ENCODE measurements at regions not wholly inside any gene's neighbourhood (a gene's known extent, or its start where the extent isn't known, plus 50 kb on each side); places are given as distances from the start of the nearest gene placed in this dataset.
"Not testable (repeated sequence)": the region's sequence is repeated elsewhere in the genome, so short reads cannot be mapped to it uniquely, and the experiment has no call there.

DNA sequence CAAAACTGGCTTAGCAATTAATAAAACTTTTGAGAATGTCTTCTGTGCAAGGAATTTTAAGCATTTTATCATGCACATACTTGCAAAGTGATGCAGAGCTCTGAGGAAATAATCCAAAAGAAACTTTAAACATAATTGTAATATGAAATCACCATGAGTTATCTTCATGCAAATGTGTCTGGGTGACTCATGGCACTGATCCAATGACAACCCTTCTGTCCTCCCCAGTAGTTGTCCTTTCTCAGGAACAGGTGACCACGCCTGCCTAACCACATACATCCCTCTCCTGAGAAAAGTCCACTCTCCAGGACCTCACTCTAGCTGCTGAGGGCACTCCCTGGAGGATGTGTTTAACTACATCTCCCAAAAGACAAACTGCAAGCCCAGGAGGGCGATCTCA lies 530.6 kb upstream of the IL12A start:
- DNase-seq (ENCODE audit: low spot score): no peak

DNA sequence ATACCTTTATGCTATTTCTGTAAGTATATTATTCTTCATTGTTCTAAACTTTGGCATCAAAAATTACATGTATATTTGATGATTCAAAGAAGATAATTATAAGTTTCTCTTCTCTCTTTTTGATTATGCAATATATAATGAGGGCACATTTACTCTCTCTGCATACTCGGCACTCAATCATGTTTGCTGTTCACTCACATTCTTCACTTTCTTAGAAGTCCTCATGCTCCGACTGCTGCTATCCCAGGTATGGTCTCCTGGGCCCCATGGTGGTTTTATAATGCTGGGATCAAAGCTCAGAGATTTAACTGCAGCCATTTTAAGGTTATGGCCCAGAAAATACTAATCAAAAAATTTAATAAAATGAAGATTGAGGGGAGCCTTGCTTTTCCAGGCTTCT lies 529.7 kb upstream of the IL12A start:
- DNase-seq (ENCODE audit: low spot score): no peak

DNA sequence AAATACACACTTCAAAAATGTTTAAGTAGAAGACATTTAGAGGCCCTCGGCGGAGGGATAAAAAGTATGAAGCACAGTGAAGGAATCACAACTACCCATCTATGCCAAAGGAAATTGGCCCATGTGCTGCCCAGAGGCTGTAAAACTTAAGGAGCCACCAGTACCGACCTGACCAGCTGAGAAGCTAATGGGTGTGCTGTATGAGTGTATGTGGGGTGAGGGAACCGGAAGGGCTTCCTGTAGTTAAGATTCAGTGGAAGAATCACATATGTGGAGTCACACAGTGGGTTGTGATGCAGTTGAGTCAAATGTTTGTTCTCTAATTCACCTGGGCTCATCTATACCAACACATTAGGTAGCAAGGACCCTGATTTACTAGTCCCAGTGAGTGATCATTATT lies 516.0 kb upstream of the IL12A start:
- no peak for DNase-seq (ENCODE audit: low spot score)

DNA sequence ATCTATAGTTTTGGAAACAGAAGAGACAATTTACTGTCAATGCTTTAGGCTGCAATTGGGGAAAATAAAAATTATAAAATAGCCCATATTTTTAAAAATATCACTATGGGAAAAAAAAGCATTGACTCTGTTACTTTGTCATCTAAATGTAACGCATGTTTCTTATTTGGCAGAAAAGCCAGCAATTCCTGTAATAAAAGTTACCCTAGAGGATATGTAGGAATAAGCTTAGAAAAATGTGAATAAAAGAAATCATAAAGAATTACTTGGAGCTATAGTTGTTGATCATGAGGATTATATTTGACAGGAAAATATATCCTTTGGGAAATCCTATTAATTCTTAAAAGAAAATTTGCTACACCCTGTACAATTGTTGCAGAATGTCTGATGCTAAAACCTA lies 515.4 kb upstream of the IL12A start:
- no peak for DNase-seq (ENCODE audit: low spot score)

DNA sequence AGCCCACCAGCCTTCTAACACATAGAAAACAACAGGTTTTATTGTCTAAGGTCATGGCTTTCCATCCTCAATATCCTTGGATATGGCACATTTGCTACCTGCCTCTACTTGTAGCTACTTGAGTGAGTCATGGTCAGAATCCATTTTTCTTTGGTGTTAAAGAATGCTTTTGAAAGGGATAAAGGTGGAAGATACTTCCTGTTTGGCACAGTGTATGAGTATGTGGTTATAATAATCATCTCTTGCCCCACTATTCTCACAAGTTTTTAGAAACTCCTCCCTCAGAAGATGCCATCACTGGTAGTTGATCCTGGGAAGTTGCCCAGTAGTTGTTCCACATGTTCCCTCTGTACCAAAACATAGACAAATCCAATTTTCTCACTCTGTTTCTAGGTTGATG lies 508.6 kb upstream of the IL12A start:
- no peak for DNase-seq (ENCODE audit: low spot score)

DNA sequence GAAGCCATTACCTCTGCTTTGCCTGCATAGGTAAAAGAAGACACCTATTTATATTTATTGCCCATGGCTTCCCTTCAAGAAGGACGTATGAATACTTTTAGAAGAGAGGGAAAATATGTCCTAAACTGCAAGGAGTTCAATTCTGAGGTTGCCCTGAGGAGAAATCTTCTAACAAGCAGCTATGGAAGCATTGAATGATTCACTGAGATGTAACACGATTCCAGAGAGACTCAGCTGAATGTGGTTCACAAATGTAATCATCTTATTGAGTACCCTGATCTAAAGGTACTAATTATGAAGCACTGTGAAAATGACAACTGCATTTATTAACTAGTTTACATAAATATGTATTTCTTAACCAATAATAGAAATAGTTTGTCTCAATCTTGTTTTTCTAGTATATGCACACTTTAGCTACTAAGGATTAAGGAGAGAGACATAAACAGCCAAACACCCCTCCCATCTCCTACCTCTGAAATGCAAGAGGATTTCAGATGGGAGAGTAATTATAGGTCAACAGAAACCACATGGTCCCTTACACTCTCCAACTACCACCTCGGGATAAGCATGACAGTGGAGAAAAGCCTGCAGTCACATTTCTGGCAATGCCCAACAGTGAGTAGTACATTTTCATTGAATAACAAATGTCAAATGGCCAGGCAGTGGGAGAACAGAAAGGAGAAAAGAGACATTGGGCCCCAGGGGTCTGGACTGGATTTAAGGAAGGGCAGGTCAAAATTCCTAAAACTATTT lies 506.2 kb upstream of the IL12A start:
- no peak for DNase-seq (ENCODE audit: low spot score)

DNA sequence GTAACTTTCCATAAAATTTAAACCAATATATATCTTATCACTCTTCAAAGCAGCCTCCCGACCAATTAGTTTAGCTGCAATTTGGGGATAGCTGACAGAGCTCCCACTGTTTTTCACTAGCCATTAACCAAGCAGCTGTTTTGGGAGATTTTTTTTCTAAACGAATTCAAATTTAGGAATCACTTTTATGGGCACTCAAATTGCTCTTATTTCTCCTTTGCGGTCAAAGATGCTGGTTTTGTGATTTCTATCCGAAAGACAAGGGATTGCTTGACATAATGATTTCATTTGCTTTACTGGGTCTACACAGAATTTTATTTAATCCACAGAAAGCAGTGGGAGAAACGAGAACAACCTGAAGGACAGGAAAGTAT lies 505.7 kb upstream of the IL12A start:
- DNase-seq (ENCODE audit: low spot score): no peak

DNA sequence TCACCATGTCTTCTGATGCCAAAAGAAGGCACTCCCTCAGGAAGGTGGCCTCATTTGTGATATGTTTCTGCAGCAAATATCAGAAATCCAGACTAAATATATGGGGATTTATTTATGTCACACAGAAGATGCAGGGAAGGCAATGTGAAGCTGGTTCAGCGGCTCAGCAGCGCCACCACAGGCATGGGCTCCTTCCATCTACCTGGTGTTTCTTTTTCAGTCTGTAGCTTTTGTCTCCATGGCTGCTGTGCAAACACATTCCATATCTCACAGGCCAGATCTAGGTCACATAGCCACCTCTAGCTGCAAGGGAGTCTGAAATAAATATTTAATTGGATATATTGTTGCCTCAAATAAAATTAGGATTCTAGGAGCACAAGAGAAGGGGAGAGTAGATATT lies 502.1 kb upstream of the IL12A start:
- no peak for DNase-seq (ENCODE audit: low spot score)

DNA sequence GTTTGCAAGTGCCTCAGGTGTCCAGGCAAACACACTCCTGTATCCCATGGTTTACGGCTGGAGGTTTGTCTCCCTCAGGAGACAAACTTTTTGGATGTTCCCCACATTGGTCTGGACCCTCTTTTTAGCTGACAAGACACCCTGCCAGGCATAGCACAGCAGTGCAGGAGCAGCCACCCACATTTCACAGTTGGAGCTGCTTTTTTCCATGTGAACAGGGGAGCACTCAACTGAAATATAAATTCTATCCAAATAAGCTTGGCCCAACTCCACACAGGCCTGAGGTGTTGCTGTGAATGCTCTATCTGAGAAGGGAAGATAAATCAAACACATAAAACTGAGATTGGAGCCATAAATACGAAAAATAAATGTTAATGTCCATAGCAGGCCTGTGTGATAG lies 501.3 kb upstream of the IL12A start:
- DNase-seq (ENCODE audit: low spot score): no peak

DNA sequence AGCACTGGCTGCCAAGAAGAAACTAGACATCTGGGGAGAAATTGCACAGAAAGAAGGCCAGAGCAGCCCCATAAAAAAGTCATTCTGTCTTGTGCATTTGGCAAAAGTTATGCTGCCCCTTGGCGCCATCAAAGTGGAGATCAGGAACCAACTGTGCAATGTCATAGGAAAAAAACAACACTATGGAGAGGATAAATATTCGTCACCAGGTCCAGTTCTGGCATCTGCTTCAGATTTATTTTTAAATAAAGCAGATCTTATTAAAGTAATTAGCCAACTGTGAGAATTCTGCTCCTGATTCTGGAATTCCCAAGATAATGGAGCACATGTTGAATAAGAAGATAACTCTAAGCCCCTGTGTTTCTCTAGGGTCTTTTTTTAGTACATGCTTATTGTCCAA lies 500.0 kb upstream of the IL12A start:
- no peak for DNase-seq (ENCODE audit: low spot score)

DNA sequence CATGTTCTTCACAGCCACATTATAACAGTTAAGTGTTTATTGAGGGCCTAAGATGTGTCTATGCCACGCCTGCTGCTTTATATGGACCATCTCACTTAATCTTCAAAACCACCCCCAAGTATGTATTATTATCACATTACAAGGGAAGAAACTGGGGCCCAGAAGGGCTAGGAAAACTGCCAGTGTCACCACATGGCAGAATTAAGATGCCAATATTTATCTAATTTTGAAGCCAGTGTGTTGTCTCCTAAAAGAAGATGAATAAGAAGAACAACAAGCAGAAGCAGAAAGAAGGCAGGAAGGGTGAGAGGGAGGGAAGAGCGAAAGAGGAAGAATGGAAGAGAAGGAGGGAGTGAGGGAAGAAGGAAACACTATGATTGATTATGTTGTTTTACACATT lies 491.3 kb upstream of the IL12A start:
- no peak for DNase-seq (ENCODE audit: low spot score)

DNA sequence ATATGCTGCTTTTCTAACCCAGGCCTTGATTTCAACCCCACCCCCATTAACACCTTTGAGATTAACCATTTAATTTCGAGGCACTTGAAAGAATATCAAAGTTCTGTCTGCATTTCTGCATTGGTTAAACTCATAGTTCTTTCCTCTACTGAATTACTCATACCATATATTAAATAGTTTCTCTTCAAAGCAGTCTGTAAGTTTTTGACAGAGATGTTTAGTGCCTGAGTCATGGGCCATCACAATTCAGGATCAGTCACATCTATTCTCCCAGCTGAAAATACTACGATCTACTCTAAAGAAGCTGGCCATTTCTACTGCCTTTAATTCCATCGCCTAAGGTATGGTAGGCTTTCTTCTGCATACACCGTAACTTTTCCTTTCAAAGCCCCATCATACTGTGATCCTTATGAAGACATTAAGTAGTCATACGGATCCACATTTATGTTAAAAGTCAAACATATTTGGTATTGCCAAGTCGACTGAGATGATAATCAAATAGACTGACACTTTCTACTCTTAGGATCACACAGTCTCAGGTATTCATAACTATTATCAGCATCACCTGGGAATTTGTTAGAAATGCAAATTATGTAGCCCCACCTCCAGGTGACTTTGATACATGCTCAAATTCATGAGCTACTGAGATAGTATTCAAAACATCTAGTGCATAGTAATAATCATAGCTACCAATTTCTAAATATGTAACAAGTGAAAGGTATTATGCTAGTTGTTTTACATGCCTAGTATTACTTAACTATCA lies 489.4 kb upstream of the IL12A start:
- DNase-seq (ENCODE audit: low spot score): no peak

DNA sequence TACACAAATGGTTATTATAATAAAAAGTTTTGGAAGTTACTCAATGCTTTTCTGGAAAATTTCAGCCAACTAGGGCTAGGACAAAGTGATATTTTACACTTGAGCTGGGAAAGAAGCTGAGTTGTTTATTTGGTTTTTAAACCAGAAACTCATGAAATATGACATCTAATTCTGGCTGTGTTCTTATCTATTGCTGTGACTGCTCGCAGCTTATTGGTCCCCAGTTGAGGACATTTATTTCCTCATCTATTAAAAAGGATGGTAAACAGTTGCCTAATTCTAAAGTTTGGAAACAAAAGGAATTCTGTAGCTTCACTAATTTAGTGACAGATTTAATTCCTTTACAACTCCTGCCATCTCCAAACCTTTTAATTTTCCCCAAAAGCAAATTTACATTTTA lies 487.6 kb upstream of the IL12A start:
- no peak for DNase-seq (ENCODE audit: low spot score)

DNA sequence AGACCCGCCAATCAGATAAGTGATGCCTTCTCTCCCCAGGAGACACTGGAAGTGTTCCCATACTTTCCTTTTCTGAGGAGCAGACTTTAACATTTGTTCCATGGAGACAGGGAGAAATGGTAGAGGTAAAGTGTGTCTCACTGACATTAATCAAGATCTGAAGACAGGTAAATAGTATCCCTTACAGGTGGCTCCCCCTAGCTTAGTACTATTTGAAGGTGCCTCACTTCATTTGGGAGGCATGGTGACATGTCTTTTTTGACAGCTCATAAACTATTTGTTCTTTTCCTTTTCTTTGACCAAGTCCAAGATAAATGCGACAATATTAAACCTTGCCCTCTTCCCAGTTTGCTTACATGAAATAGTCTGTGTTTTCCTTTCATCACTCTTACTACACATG lies 485.6 kb upstream of the IL12A start:
- no peak for DNase-seq (ENCODE audit: low spot score)

DNA sequence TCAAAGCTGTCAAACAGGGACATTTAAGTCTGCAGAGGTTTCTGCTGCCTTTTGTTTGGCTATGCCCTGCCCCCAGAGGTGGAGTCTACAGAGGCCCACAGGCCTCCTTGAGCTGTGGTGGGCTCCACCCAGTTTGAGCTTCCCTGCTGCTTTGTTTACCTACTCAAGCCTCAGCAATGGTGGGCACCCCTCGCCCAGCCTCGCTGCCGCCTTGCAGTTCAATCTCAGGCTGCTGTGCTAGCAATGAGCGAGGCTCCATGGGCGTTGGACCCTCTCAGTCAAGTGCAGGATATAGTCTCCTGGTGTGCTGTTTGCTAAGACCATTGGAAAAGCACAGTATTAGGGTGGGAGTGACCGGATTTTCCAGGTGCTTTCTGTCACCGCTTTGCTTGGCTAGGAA lies 477.6 kb upstream of the IL12A start:
- DNase-seq (ENCODE audit: low spot score): not testable (repeated sequence)

DNA sequence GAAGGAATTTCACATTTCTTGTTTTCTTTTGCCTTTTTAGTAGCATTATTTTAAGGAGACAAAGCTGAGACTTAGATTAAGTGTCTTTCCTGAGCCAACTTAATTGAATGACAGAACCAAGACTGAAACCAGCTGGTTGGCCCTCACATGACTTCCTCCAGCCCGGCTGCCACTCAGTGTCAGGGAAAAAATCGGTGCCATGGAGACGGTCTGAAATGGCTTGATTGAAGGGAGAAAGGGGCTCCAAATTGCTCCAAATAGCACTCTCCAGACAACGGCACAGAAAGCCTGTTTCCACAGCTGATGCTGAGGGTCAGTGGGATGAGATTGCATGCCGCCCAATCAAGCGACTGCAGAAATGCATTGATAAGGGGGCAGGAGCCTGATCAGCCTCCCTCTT lies 475.2 kb upstream of the IL12A start:
- no peak for DNase-seq (ENCODE audit: low spot score)

DNA sequence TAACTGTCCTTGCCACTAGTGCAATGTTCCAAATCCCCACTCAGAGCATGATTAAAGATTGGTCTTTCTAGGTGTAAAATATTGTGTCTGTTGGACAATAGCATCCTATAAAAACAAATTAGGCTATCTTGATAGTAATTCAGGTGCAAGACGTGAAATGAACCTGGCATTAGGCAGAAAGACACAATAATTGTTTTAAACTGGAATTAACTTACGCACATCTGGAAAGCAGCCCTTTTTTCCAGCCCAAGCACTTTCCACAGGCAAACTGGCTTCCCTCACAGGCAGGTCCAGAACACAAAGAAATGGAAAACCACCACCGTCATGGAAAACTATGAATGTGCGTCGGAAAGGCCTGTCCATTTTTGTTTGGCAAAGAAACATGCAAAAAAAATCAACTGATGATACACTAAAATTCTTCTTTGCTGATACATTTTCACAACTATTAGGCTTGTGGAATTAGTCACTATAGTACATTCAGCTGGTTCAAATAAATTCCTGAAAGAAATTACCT lies 474.7 kb upstream of the IL12A start:
- no peak for DNase-seq (ENCODE audit: low spot score)

DNA sequence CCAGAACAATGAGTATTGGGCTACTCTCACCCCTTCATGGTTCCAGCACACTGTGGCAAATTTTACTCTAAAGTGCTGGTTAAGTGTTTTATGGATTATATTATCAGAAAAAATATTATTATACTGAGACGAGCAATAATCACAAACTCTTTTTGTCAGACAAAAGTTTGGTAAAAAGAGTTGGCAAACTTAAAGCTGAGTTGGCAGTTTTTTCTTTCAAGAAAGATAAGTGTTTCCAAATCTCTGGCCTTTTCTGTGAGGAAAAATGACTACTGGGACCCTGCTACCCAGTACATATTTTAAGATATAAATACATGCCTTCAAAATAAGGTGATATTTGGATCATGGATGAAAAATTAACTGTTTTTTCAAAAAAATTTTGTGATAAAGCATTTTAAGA lies 471.5 kb upstream of the IL12A start:
- no peak for DNase-seq (ENCODE audit: low spot score)

DNA sequence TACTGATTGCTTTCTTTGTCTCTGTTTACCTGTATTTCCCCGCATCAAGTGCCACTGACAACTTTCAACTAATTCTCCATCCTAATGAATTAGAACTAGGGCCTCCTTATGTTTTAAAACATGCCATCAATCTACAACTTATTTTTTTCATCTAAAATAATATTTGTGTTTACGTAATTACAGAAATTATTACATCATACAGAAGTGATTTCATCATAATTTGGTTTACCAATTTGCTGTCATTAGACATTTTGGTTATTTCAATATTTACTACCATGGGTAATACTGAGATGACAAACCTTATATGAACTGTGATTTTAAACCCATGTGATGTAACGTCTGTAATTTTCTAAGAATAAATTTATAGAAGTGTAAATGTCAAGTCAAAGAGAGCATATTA lies 468.0 kb upstream of the IL12A start:
- DNase-seq (ENCODE audit: low spot score): no peak

DNA sequence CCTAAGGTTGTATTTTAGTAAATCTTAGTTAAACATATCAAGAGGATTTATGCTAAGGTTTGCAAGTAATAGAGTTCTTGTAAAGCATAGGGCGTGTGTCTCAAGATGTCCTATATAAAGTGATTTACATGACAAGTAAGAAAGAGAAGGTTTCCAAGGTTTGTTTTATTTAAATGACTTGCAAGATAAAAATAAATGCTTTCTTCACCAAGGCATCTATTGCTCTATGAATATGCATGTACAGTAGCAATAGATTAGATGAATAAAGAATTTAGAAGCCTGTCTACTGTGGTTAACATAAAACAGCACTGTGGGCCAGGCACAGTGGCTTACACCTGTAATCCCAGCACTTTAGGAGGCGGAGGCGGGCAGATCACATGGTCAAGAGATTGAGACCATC lies 466.4 kb upstream of the IL12A start:
- no peak for DNase-seq (ENCODE audit: low spot score)

DNA sequence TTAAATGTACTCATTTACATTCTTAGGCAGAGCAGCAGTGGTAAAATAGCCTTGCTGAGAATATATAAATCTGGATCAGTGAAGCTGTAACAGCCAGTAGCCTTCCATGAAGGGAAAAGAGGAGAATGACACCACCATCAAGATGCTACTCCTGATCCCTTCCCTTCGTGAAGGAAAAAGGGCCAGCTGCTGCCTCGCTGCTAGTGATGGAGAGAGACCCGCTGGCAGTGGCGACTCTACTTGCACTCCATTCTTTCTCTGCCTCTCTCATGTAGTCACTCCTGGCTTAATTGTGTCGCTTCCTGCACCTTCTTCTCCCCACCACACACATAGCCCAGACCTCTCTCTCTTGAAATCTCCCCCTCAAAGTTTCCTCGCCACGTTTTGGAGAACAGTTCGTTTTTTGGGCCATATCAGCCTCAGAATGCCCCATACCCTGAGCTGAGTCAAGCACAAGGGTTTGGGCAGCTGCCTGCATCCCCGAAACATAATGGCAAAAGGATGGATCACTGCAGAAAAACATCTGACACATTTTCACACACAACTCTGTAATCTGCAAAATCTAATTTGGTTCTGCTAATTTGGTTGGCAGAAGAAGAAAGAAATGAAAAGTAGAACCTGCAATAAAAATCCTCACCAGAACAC lies 460.3 kb upstream of the IL12A start:
- DNase-seq (ENCODE audit: low spot score): no peak

DNA sequence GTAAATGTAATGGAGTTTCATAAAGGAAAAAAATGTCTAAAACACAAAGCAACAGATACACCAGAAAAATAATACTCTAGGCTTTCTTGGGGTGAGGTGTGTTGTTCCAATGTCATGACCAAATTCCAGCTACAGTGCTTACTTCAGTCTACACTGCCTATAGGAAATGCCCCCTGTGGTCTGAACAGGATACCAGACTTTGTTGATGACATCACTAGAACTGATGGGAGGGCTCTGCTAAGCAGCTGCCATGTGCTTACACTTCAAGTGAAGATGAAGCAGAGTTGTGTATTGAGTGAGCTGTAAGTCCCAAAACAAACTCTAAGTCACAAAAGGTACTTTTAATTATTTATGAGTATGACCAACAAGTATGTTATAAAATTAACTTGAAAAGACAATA lies 456.1 kb upstream of the IL12A start:
- DNase-seq (ENCODE audit: low spot score): no peak

DNA sequence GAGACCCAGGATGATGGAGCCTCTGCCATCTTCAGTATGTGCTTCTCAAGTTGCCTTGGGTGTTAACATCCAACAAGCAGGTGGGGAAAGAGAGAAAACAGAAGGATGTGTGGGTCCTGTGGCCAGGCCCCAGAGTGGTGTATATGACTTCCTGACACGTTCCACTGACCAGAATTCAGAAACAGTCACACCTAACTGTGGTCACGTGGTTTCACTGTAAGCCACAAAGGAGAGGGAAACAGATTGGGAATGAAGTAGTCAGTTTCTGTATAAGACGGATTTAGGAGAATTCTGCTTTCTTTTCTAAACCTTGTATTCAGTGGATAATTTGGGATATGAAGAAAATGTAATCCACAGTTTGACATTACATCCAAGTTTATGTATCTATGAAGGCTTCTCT lies 454.1 kb upstream of the IL12A start:
- DNase-seq (ENCODE audit: low spot score): no peak
